Heart left ventricle (tissue), 16 donors: ENCODE measurements at regions not wholly inside any gene's neighbourhood (a gene's known extent, or its start where the extent isn't known, plus 50 kb on each side); places are given as distances from the start of the nearest gene placed in this dataset.

ENCODE experiments used
- ATAC-seq, 4 donors: fragments of 200-7000 bp; cut with Tn5 transposase; one replicate each; pipeline ENCODE4 v1.9.1; 2020 to 2022; ENCODE audit warnings: moderate library complexity in 4 of 4, mild to moderate bottlenecking in 3 of 4, moderate number of reproducible peaks in 1 of 4
- DNase-seq, 5 donors: peaks; one replicate each; pipeline ENCODE4 v3.0.0-alpha.2; 2020
- H3K27ac ChIP-seq, 12 donors: fragments of 200-600 bp; sonication (generic) in 4 of 12; one replicate each; pipeline versions ENCODE4 v1.5.0 to v1.8.0; 2016 to 2022; ENCODE audit warnings: mild to moderate bottlenecking in 2 of 12
- H3K27me3 ChIP-seq, 9 donors: fragments of 200-600 bp; sonication (generic) in 2 of 9; one replicate each; pipeline versions ENCODE4 v1.5.1 to v1.8.0; 2016 to 2022; ENCODE audit warnings: mild to moderate bottlenecking in 3 of 9
- H3K36me3 ChIP-seq, 9 donors: fragments of 200-600 bp; sonication (generic) in 2 of 9; one replicate each; pipeline versions ENCODE4 v1.5.0 to v1.8.0; 2018 to 2022; ENCODE audit warnings: mild to moderate bottlenecking in 2 of 9
- H3K4me1 ChIP-seq, 12 donors: fragments of 200-600 bp; sonication (generic) in 4 of 12; one replicate each; pipeline versions ENCODE4 v1.5.0 to v1.8.0; 2016 to 2022; ENCODE audit warnings: mild to moderate bottlenecking in 3 of 12
- H3K4me3 ChIP-seq, 12 donors: fragments of 200-600 bp; sonication (generic) in 4 of 12; one replicate each; pipeline versions ENCODE4 v1.5.0 to v1.8.0; 2017 to 2022; ENCODE audit warnings: mild to moderate bottlenecking in 9 of 12, moderate library complexity in 4 of 12
- H3K9me3 ChIP-seq, 12 donors: fragments of 200-600 bp; sonication (generic) in 4 of 12; one replicate each; pipeline versions ENCODE4 v1.5.0 to v1.8.0; 2016 to 2022; ENCODE audit warnings: mild to moderate bottlenecking in 1 of 12
- POLR2A ChIP-seq, 2 donors: fragments of 450-650 bp; IDR thresholded peaks; one replicate each; pipeline ENCODE4 v1.6.1; 2017; ENCODE audit warnings: antibody characterized with exemption in 2 of 2, mild to moderate bottlenecking in 2 of 2, moderate library complexity in 2 of 2
- WGBS, 4 donors: extraction: QIAGEN DNeasy Blood & Tissue Kit in 2 of 4; methylation state at CpG; one replicate each; pipeline versions ENCODE4 v1.1.5 to v1.1.7; 2013 to 2018; 5-methylcytosine and 5-hydroxymethylcytosine counted together
- intact Hi-C, 10 donors: fragments of 100-400 bp; cut with DNase I; formaldehyde crosslinking; loops; one replicate each; pipeline versions ENCODE4 v1.11.1 to v1.14.2; 2022
- TF ChIP-seq, protein P1 (sequence below), 12 donors: fragments of 200-600 bp; sonication (generic) in 4 of 12; IDR thresholded peaks; one replicate each; pipeline versions ENCODE4 v1.5.0 to v1.8.0; 2018 to 2022; ENCODE audit warnings: antibody characterized with exemption in 12 of 12, mild to moderate bottlenecking in 5 of 12
- donor health status: ischemic (EF 13 %, LVEDD 7.1; RV severe dilation, severe dysfunction).
- donor health status: healthy with polysubstance abuse.
- donor health status: DM: no; HTN: yes; CAD: no.
- donor health status: DM: no; HTN: no; CAD: no.
- donor health status: ischemic (EF 25% LVEDD 6.9; RV normal size, moderate dysfunction).
- donor health status: ischemic (EF 25% LVEDD 5.7; RV mildly dilated, moderate dysfunction).
- donor health status: healthy.
- donor health status: DM: yes; HTN: yes; CAD: no.
- donor health status: ischemic (EF 35%, LVEDD 5.7; RV mildly dilated, moderate dysfunction).
- donor health status: nonischemic (EF 11% LVEDD 7.7; RV severe dilation, severe dysfunction).
- donor health status: DM: yes; HTN: yes; CAD: no.
- donor health status: PGD.
- donor health status: ischemic (EF 29% LVEDD 5.4; RV normal size, mild dysfunction).
- donor health status: nonischemic (EF 23%, LVEDD 6.1; RV moderate dilation, normal function).

- Histone ChIP-seq H3K4me3 (no peak overlapping the region), H3K4me1 (no peaks in the 10 kb centered on the region), H3K9me3 (peaks cover 0 to 17% (median 4%) of the 10 kb centered on the region in 12 donors), H3K27me3 (peaks cover 0 to 34% (median 0%) of the 10 kb centered on the region in 9 donors), H3K27ac (no peak overlapping the region), H3K36me3 (no peaks in the 10 kb centered on the region)
- intact Hi-C loops, result no loop called here
- ATAC-seq (no peak), DNase-seq (no peak)
- WGBS, 4 donors, result 46 to 76% (median 61%) methylated on average over 14 to 15 of the region's 15 CpGs
- no peak for TF ChIP-seq POLR2A (IDR thresholded peaks at IDR 0.05)
- TF ChIP-seq, protein P1, sequence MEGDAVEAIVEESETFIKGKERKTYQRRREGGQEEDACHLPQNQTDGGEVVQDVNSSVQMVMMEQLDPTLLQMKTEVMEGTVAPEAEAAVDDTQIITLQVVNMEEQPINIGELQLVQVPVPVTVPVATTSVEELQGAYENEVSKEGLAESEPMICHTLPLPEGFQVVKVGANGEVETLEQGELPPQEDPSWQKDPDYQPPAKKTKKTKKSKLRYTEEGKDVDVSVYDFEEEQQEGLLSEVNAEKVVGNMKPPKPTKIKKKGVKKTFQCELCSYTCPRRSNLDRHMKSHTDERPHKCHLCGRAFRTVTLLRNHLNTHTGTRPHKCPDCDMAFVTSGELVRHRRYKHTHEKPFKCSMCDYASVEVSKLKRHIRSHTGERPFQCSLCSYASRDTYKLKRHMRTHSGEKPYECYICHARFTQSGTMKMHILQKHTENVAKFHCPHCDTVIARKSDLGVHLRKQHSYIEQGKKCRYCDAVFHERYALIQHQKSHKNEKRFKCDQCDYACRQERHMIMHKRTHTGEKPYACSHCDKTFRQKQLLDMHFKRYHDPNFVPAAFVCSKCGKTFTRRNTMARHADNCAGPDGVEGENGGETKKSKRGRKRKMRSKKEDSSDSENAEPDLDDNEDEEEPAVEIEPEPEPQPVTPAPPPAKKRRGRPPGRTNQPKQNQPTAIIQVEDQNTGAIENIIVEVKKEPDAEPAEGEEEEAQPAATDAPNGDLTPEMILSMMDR (IDR thresholded peaks at IDR 0.05), result no peak
Observed at GRCh38 chr17:5789528-5789927, 205.2 kb upstream of the NLRP1 start.

- H3K27me3 ChIP-seq, result peaks cover 0 to 36% (median 0%) of the 10 kb centered on the region in 9 donors
- TF ChIP-seq, protein P1 (IDR thresholded peaks at IDR 0.05), result peak in 4 of 12 donors; percentile 5 to 46 (median 24)
- TF ChIP-seq POLR2A (IDR thresholded peaks at IDR 0.05), result no peak
- intact Hi-C loops, result no loop called here
- 81 to 98% (median 92%) methylated on average over 4 of the region's 4 CpGs for WGBS, 4 donors
- ATAC-seq (no peak), DNase-seq (no peak)
- H3K4me3 ChIP-seq, result no peak overlapping the region
- H3K27ac ChIP-seq, result no peak overlapping the region
- H3K36me3 ChIP-seq, result no peaks in the 10 kb centered on the region
- peaks cover 0 to 12% (median 3%) of the 10 kb centered on the region in 12 donors for H3K9me3 ChIP-seq
- no peaks in the 10 kb centered on the region for H3K4me1 ChIP-seq
Observed at GRCh38 chr17:5793157-5793556, 208.8 kb upstream of the NLRP1 start.

DNA sequence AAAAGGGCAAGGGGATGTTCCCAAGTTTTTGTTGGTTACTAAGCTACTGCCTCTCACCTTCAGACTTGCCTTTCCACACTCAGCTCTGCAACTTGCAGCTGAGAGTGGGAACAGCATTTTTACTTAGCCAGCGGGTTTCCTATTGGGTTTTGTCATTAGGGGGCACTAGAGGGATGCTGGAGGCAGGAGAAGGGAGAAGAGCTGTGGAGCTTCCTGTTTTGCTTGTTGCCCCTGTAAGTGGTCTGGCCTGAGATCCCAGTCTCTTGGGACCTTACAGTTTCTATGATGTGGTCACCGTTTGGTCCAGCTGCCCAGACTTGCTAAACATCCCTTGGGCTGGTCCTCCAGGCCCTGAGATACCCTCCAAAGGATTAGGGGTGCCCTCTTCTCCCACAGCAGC lies 209.6 kb upstream of the NLRP1 start:
- no peak overlapping the region for H3K27ac ChIP-seq
- TF ChIP-seq, protein P1 (IDR thresholded peaks at IDR 0.05), result peak in 2 of 12 donors; percentile 12
- no peak for TF ChIP-seq POLR2A (IDR thresholded peaks at IDR 0.05)
- no peak for ATAC-seq
- intact Hi-C loops, result no loop called here
- H3K36me3 ChIP-seq, result no peaks in the 10 kb centered on the region
- 15 to 22% (median 20%) methylated on average over 2 of the region's 2 CpGs for WGBS, 4 donors
- H3K4me1 ChIP-seq, result no peaks in the 10 kb centered on the region
- peaks cover 0 to 12% (median 3%) of the 10 kb centered on the region in 12 donors for H3K9me3 ChIP-seq
- H3K27me3 ChIP-seq, result peaks cover 0 to 37% (median 0%) of the 10 kb centered on the region in 9 donors
- DNase-seq, result no peak
- H3K4me3 ChIP-seq, result no peak overlapping the region

DNA sequence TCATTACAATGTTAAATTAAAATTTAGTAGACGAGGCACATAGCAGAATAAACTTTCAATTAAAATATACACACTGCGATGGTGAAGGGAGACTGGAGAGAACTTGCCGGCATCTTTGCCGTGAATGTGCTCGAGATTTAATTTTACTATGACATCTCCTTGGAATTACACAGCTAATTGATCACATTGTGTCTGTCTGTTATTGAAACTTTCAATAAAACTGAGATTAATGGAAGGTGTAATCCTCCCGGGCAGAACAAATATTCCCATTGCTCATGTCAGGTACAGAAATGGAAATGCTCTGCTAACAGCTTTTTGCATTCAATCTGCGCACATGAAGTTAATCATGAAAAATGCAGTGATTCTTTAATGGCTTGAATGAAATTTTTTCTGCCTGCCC lies 210.1 kb upstream of the NLRP1 start:
- no peaks in the 10 kb centered on the region for H3K36me3 ChIP-seq
- H3K4me1 ChIP-seq, result no peaks in the 10 kb centered on the region
- WGBS, 4 donors, result 91 to 94% (median 93%) methylated on average over 7 of the region's 7 CpGs
- ATAC-seq, result no peak
- intact Hi-C loops, result no loop called here
- peaks cover 0 to 33% (median 0%) of the 10 kb centered on the region in 9 donors for H3K27me3 ChIP-seq
- no peak for DNase-seq
- no peak overlapping the region for H3K4me3 ChIP-seq
- no peak overlapping the region for H3K27ac ChIP-seq
- TF ChIP-seq, protein P1 (IDR thresholded peaks at IDR 0.05), result no peak
- no peak for TF ChIP-seq POLR2A (IDR thresholded peaks at IDR 0.05)
- peaks cover 0 to 12% (median 3%) of the 10 kb centered on the region in 12 donors for H3K9me3 ChIP-seq
